Inflammatory macrophage (primary cell): ENCODE measurements at regions not wholly inside any gene's neighbourhood (a gene's known extent, or its start where the extent isn't known, plus 50 kb on each side); places are given as distances from the start of the nearest gene placed in this dataset.
"Not testable (repeated sequence)": the region's sequence is repeated elsewhere in the genome, so short reads cannot be mapped to it uniquely, and the experiment has no call there.

Experiments
- DNase-seq, 2 donors: peaks; one replicate each; pipeline ENCODE4 v3.0.0-alpha.2; 2020 to 2022

DNA sequence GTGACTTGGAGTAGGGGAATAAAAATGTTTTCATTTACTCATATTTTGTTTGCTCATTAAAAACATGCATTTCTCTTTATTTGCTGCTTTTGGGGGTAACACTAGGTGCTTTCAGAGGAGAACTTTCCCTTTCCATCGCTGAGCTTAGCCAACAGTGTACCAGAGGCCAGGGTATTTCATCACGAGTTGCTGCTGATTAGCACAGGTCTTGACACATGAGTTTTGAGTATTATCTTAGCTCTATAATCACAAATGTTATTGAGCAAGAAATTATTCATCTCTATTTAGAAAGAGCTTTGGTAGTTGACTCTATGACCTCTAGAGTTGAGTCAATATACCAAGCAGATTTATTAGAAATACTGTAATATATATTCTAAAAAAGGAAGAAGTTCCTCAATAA lies 375.9 kb downstream of the NXPH1 start:
- DNase-seq, result no peak

DNA sequence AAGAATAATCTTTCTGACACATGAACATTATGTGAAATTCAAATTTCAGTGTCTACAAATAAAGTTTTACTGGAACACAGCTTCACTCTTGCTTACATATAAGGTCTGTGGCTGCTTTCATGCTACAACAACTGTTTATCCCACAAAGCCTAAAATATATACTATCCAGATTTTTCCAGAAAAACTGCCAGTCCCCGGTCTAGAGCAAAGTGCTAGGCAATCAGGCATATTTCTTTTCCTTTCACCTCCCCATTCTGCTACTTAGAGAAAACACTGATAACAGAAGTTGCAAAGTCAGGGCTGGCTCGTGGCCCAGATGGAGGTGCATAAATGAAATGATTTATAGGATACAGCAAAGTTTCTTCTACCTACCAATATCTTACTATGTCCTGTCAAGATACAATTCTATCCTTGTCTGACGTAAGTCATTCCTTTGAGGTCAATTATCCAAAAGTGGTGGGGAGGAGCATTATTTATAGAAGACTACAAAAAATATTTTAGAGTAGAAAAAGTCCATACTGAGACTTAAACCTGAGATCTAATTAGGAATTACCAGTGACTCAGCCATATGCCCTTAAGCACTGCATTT lies 384.1 kb downstream of the NXPH1 start:
- no peak for DNase-seq

DNA sequence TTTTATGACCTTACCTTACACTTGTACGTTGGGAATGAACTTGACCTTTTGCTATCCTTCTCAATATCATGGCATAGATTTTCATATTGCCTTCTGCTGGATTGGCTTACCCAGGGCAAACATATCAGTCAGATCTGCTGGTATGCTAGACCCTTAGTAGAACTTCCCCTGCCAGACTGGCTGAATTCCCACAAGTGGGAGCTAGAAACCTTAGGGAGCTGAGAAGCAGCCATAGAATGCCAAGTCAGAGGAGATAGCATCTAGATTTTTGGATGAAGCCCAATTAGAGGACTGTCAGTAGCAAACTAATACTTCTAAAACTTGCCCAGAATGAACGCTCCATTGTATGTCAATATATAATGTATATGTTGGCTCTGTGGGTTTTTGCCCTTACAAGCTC lies 385.0 kb downstream of the NXPH1 start:
- DNase-seq, result no peak

DNA sequence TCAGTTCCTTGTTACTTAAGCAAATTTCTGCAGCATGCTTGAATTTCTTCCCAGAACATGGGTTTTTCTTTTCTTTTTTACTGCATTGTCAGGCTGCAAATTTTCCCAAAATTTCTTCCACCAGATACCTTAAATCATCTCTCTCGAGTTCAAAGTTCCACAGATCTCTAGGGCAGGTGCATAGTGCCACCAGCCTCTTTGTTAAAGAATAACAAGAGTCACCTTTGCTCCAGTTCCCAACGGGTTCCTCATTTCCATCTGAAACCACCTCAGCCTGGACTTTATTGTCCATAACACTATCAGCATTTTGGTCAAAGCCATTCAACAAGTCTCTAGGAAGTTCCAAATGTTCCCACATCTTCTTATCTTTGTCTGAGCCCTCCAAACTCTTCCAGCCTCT lies 389.2 kb downstream of the NXPH1 start:
- no peak for DNase-seq

DNA sequence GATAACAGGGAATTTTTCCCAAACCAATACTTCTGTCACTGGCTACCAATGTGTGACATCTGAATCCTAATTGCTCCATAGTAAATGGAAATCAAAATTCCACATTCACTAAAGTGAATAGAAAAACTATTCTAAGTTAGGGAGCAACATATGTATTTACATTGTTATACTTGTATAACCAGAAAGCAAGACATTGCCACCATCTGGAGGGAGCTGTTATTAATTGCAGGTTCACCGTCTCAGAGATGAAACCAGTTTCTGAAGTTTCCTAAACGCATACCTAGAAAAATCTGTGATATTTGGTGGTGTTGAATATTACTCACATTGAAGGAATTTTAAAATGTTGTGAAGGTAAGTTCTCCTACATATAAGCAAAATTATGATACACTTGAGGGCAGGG lies 390.1 kb downstream of the NXPH1 start:
- DNase-seq, result no peak

DNA sequence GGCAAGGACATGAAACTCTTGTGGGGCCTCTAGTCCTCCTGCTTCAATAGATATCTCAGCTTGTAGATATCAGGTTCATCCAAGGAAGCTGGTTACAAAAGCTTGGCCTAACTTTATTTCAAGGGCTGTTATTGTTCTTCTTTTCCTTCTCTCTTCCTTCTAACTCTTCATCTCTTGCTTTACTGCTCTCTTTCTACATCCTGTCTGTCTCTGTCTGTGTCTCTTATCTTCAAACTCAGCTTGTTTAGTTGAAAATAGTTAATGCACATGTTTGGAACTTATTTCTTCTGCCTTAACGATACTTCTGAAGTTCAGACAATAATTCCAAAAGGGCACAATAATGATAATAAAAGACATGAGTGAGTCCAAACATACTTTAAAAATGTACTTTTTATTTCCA lies 393.9 kb downstream of the NXPH1 start:
- no peak for DNase-seq

DNA sequence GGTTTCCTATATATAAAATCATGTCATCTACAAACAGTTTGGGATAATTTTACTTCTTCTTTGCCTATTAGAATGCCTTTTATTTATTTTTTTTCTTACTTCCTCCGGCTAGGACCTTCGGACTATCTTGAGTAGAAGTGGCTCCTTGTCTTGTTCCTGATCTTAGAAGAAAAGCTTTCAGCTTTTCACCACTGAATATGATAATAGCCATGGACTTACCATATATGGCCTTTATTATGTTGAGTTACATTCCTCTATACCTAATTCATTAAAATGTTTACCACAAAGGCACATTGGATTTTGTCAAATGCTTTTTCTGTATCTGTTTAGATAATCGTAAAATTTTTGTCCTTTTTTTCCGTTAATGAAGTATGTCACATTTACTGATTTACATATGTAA lies 395.7 kb downstream of the NXPH1 start:
- DNase-seq, result no peak

DNA sequence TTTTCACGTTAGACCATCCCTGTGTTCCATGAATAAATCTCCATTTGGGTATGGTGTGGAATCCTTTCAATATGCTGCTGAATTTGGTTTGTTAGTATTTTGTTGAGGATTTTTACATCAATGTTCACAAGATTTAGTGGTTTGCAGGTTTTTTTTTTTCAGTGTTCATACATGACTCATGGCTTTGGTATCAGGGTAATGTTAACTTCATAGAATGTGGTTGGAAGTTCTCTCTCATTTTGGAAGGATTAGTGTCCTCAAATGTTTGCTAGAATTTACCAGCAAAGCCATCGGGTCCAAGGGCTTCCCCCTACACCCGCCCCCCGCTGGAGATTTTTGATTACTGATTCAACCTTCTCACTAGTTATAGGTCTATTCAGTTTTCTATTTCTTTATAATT lies 398.0 kb downstream of the NXPH1 start:
- no peak for DNase-seq

DNA sequence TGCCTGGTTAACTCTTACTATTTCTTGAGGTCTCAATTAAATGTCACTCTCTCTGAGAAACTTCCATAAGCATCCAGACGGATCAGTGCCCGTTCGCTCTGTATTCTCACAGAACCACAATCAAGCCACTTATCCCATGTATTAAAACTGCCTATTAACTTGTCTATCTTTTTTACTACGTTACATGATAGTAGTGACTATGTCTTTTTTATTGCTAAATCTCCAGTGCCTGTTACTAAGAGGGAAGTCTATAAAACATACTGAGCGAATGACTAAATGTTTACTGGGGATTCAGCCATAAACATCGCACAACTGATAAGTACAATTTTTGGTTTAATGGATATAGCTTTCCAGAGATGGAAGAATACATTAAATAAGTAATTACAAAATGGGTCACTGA lies 399.9 kb downstream of the NXPH1 start:
- DNase-seq, result no peak

DNA sequence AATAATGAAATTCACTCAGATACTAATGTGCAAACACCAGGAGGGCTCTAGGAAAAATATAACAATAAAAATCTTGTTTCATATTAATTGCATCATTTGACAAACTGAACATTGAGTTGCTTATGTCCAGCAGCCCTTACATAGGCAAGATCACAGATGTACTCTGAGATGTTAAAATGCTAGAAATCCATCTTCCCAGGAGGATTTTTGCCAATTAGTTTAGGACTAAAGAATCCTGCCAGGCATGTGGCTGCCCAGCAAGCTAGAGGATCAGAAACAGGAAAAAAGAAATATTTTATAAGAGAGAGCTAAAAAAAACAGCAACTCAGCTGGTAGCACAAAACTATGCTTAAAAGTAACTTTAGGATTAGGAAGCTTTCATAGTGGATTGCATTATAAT lies 407.8 kb downstream of the NXPH1 start:
- no peak for DNase-seq

DNA sequence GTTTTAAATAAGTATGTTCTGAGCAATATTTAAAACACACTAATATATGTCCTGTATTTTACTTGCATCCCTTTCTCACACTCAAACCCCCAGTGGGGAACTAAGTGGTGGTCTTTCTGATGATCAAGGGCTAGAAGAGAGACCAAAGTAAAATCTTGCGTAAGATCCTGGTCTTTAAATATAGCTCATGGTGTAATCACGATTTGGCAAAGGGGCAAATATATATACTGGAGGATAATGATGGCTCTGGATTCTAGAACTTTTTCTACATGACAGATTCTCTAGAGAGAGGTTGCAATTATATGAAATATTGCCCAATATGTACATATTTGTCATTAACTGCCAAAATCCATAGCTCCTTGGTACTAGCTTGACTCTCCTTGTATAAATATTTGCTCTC lies 438.3 kb downstream of the NXPH1 start:
- DNase-seq, result no peak

DNA sequence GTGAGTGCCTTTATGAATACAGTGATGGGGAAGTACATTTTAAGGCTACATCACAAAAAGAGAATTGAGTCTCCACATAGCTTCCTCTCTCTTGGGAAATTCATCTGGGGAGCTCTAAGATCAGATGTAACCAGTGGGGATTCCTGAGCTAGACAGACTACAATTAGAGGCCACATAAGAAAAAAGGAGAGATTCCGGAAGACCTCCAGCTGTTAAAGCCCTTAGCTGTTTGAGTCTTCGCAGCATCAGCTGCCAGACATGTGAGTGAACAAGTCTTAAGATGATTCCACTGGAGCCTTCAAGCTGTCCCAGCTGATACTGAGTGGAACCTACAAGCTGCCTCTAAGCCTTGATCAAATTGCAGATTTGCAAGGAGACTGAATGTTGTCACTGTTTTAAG lies 448.5 kb downstream of the NXPH1 start:
- no peak for DNase-seq

DNA sequence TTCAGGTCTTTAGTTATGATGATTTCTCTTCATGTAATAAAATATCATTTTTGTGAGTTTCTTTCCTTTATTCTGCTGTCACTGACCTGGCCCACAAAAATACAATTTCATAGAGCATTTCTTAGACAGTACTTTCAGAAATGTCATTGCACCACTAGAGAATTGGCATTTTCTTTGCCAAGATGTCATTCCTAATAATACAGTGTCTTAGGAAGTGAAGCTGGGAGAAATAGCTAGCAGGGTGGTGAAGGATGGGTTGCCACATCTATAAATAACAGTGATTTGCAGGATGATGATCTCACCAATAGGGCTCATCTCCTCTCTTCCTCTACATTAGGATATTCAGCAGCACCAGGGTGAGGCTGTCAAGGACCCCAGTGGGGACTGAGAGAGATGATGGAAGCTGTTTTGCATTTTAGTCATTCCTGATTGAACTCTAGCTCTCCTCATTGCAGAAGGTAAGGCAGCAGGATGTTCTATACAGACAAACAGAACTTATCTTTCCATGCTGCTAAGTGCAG lies 452.1 kb downstream of the NXPH1 start:
- no peak for DNase-seq

DNA sequence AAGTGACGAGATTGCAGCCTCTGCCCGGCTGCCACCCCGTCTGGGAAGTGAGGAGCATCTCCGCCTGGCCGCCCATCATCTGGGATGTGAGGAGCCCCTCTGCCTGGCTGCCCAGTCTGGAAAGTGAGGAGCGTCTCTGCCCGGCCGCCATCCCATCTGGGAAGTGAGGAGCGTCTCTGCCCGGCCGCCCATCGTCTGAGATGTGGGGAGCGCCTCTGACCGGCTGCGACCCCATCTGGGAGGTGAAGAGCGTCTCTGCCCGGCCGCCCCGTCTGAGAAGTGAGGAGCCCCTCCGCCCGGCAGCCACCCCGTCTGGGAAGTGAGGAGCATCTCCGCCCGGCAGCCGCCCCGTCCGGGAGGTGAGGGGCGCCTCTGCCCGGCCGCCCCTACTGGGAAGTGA lies 456.9 kb downstream of the NXPH1 start:
- not testable (repeated sequence) for DNase-seq

DNA sequence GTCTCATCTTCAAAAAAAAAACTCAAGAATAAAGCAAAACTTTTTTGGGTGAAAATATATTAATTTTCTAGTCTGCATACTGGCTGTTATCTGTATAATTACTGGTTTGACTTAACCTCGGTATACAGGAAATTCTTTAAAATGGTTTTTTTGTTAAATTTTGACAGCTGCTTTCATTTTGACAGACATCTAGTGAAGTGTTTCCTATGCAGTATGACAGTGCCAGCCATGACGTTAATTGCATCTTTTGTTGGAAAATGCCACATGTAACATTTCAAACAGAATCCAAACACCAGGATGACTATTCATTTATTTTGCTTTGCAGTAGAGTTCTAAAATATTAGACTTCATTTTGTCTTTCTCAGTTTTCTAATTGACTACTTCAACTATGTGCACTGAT lies 460.4 kb downstream of the NXPH1 start:
- no peak for DNase-seq

DNA sequence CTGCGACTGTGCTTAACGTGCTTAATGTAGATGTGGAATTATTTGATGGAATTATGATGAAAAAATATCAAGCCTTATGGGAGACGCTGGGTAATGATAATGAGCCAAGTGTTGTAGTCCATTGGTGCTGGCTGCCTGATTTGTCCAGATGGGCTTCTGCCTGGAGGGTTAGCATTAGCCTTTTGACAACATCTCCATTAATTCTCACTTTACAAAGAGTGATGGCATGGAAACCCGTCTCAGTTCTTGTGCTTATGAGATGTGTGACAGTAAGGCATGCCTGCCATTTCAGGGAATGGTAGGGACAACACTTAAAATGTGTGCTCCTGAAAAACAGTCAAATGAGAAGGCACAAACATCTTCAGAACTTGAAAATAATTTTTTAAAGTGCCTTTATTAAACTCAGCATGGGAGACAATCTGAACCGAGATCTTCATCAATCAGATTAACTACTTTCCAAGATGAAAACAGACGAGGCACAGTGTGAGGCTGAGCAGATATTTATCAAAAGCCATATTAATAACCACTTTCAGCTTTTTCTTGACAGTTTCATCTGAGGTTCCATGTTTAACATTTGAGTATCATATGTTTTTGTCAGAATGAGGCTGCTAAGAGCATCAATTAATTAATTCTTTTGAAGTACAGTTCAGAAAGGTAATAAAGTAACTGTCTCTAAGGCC lies 473.1 kb downstream of the NXPH1 start:
- no peak for DNase-seq

DNA sequence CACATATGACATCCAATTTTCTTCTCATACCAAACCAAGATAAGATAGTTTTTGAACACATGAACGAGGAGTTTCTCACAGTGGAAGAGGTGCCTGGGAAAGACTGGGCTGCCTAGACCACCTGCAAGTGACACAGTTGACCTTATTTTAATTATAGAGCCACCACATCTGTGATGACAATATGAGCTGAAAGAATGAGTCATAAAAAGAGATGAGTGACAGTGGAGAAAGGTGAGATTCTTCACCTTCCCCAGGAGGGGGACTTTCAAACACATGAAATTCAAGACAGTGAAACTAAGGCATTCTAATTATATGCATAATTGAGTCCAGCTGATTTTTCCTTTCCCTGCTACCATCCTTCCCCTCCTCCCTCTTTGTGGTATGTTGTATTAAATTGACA lies 475.5 kb downstream of the NXPH1 start:
- no peak for DNase-seq

DNA sequence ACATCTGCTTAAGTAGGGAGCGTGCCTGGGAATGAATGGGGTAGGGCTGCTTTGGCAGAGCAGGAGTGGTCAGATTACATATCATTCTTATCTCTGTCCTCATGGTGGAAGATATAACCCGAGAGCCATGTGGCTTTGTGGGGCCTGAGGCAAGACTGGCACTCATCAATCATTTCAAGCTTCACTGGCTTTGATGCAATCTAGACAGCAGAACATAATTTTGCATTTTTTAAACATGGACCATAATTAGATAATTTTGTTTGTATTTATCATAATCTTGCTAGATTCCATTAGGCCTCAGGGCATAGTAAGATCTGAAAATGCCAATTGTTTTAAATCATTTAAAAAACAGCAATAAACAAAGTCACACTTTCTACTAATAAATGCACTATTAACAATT lies 480.3 kb downstream of the NXPH1 start:
- no peak for DNase-seq

DNA sequence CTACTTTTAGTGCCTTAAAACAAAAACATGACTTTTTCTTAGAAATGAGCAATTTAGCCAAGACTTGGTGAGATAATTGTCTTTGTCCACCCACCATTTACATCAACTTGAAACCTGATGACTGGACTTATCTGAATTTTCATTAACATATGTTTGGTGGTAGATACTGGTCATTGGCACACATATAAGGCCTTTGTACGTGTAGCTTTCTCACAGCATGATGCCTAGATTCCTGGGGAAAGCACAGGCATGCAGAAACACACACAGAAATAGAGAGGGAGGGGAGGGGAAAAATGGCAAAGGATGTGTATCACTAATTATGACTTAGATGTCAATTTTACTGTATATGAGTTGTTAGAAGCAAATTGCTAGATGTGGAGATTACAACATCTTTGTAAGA lies 488.4 kb downstream of the NXPH1 start:
- DNase-seq, result no peak

DNA sequence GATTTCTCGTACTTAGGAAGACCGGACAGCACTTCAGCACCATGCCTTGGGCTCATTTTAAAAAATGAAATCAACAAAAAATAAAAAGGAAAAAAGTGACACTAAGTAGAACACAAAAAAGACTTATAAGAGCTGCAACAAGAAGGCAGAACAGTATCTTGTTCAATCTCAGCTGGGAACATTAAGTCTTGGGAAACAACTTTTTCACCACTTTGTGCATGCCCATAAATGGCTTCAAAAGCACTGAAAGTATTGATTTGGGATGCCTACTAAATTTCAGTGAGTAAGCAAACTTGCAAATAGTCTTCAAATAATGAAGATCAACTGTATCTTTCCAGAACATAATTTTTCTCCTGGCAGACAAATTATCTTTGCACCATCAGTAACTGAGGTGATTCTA lies 489.3 kb downstream of the NXPH1 start:
- no peak for DNase-seq

DNA sequence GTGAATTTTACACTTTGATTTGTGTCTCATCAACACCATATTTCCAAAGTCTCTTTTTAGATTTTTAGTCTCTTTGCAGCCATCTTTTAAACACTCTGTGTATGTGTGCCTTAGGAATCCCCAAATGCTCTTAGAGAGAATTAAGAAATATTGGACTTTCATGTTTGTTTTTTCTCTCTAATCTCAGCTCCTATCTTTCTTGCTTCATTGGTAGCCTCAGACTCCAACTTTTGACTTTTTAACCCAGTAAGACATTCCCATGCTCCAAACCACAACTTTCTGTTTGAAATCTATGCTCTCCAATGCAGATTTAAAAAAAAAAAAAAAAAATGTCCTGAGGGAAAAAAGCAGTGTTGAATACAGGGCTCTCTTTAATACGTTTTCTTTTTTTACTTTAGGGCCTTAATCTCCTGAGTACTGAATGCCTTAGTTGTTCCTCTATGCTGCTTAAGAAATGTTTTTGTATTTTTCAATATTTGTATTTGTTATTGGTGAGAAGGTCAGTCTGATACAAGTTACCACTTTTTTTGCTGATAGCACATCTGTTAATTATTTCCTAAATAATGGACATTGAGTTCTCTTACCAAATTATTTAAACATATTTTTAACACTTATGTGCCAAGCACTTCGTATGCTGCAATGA lies 489.9 kb downstream of the NXPH1 start:
- DNase-seq, result no peak

DNA sequence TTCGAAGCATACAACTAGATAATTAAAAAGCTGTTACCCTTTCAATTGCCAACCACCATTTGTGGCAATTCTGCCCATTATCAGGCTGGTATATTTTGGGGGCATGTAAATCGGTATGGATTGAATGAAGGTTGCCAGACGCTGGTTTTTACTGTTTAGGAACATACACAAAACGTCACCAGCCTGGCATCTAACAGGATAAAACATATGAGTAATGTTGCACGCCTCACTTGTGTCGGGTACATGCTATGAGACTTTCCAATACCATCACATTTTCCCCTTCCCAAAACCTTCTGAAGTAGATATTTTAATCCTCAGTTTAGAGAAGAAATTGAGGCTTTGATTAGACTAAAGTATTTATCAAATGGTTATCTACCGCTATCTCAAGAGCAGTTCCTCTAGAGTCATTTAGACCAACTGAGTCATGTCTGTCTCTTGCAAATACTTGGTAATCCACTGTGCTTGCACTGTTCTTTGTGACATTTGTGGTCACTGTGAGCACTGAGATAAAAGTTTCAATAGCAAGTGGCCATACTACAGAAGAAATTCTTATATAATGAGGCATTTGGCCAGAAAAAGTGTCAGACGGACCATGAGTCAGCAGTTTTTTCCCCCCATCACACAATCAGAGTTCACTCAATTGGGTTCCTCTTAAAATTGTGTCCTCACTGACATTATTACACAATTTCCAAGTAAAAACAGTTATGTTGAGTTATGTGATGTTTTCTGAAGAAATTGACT lies 498.7 kb downstream of the NXPH1 start:
- no peak for DNase-seq

DNA sequence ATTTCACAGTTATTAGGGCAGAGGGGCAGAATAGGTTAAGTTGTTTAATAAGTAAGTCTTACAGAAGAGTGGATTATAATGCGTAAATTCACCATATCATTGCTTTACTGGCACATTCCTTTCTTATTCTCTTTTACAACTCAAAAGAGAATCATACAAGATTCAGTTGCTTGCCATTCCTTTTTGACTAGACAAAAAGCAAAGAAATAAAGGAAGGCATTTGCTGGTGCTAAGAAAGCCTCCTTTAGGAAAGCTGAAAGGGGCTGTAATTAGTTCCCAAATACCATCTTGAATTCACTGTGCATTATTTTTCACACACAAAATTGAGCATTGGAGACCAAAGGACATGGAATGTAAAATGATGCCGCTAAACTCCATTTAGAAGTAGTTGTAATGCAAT lies 499.3 kb downstream of the NXPH1 start:
- DNase-seq, result no peak

DNA sequence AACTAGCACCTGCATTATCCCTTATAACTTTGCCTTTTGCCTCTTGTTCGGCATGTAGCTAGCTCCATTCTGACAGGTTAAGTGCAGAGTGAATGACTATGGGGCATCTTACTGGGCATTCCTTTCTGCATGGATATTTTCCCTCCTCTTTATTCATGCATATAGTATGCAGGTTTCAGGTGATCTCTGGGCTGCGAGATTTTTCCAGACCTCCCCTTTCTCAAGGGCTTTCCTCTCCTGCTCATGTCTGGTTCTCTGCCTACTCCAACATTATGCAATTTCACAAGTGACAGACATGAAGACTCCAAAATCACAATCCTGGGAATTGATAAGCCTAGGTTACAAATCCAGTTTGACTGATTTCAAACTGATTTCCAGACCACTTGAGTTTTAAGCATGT lies 503.8 kb downstream of the NXPH1 start:
- no peak for DNase-seq
